NT2/D1 (cell line): ENCODE measurements at regions not wholly inside any gene's neighbourhood (a gene's known extent, or its start where the extent isn't known, plus 50 kb on each side); places are given as distances from the start of the nearest gene placed in this dataset.

ENCODE experiments used
- DNase-seq: peaks from one replicate; pipeline ENCODE4 v3.0.0-alpha.2; 2011; ENCODE audit warnings: low read depth, low spot score
- H3K27me3 ChIP-seq: 2 replicates; pipeline ENCODE4 v1.6.0; 2011; ENCODE audit warnings: mild to moderate bottlenecking; ENCODE audit not compliant: insufficient read length, insufficient read depth
- H3K36me3 ChIP-seq: 2 replicates; pipeline ENCODE4 v1.6.1; 2011; ENCODE audit warnings: mild to moderate bottlenecking, low read length, mixed read lengths; ENCODE audit not compliant: insufficient read depth, insufficient read length
- H3K4me1 ChIP-seq: 2 replicates; pipeline ENCODE4 v1.5.1; 2011; ENCODE audit not compliant: insufficient read depth, insufficient read length
- H3K4me3 ChIP-seq: 2 replicates; pipeline ENCODE4 v1.5.1; 2011; ENCODE audit warnings: low read depth; ENCODE audit not compliant: insufficient read length
- H3K9ac ChIP-seq: 2 replicates; pipeline ENCODE4 v1.6.0; 2011; ENCODE audit warnings: low read depth; ENCODE audit not compliant: insufficient read length
- H3K9me3 ChIP-seq: 2 replicates; pipeline ENCODE4 v1.5.1; 2011; ENCODE audit warnings: mild to moderate bottlenecking, low read length; ENCODE audit not compliant: insufficient read depth
- SUZ12 ChIP-seq: IDR thresholded peaks from 2 replicates; pipeline ENCODE4 v1.6.1; 2011; ENCODE audit not compliant: insufficient read length, insufficient read depth; ENCODE audit errors: extremely low read depth
- YY1 ChIP-seq: IDR thresholded peaks from 2 replicates; pipeline ENCODE4 v1.6.1; 2011; ENCODE audit not compliant: insufficient read length, insufficient read depth
- ZNF274 ChIP-seq: IDR thresholded peaks from 2 replicates; pipeline ENCODE4 v1.6.1; 2011; ENCODE audit warnings: mild to moderate bottlenecking, low read depth, low read length

DNA sequence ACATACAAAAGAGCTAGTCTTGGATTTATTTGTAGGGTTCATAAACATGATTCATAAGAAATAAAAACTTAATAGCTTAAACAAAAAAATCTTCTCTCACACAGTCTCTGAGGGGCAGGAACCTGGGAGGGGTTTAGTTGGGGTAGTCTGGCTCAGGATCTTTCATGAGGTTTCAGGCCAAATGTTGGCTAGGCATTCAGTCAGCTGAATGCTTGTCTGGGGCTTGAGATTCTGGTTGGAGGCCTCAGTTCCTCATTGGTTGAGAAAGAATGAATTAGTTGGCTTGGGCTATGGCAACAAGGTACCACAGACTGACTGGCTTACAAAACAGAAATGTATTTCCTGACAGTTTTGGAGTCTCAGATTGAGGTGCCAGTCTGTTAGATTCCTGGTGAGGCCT, 74.3 kb downstream of the ANKRD7 start:
- Histone ChIP-seq H3K27me3 (no peaks in the 10 kb centered on the region), H3K36me3 (no peaks in the 10 kb centered on the region), H3K9ac (no peak overlapping the region), H3K9me3 (no peaks in the 10 kb centered on the region), H3K4me3 (no peak overlapping the region), H3K4me1 (no peaks in the 10 kb centered on the region)
- TF ChIP-seq SUZ12 (no peak), YY1 (no peak), ZNF274 (no peak)
- DNase-seq = no peak

DNA sequence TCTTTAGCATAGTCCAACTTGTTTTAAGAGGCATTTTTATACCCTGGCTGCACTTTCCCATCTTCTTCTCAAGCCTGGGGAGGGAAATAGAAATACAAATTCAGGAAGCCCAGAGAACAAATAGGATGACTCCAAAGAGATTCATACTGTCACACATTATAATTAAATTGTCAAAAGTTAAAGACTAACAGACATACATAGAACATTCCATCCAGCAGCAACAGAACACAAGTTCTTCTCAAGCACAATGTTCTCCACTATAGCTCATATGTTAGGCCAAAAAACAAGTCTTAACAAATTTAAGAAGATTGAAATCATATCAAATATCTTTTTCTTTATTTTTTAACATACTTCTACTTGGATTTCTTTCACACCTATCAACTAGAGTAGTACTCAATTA, 75.7 kb downstream of the ANKRD7 start:
- H3K36me3 ChIP-seq = no peaks in the 10 kb centered on the region
- no peaks in the 10 kb centered on the region for H3K27me3 ChIP-seq
- H3K9me3 ChIP-seq = no peaks in the 10 kb centered on the region
- TF ChIP-seq ZNF274 (no peak), SUZ12 (no peak), YY1 (no peak)
- no peak for DNase-seq
- H3K4me1 ChIP-seq = no peaks in the 10 kb centered on the region
- H3K9ac ChIP-seq = no peak overlapping the region
- no peak overlapping the region for H3K4me3 ChIP-seq

DNA sequence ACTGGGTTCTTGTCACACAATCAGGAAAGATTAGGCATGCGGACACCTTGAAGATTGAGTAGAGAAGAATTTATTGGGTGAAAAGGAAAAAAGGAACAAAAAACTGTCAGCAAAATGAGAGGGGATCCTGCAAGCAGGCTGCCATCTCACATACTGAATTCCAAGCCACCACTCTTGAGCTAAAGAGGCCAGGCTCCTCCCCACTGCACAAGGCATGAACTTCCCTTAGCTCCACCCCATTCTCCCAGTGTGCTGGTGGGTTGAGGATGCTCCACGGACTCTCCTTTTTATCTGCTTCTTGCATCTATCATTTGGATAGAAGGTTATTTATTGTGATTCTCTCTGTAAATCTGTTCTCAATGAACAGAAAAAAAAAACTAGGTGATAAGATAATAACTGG, 79.6 kb downstream of the ANKRD7 start:
- Histone ChIP-seq H3K4me1 (no peaks in the 10 kb centered on the region), H3K27me3 (no peaks in the 10 kb centered on the region), H3K36me3 (no peaks in the 10 kb centered on the region), H3K9ac (no peak overlapping the region), H3K4me3 (no peak overlapping the region), H3K9me3 (peaks cover 5% of the 10 kb centered on the region; the same call in 1 of the 2 replicates)
- DNase-seq = no peak
- TF ChIP-seq SUZ12 (no peak), ZNF274 (no peak), YY1 (no peak)

DNA sequence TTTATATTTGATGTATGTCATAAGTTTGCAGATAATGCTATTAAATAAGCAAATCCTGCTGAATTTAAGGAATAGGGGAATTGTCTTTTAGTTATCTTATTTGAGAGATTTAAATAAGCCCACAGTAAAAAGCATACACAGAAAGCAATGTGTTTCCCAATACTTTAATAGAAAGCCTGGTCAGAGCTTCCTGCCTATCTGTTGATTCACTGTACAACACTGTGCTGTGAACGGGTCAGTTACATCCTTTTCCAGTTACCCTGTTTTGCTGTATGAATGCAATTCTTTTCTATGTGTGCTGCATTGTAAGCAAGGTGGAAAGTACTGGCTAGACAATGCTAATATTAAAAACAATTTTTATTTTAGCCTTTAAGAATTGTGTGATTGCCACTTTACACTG, 81.2 kb downstream of the ANKRD7 start:
- Histone ChIP-seq H3K27me3 (no peaks in the 10 kb centered on the region), H3K36me3 (no peaks in the 10 kb centered on the region), H3K4me1 (no peaks in the 10 kb centered on the region), H3K9me3 (peaks cover 6% of the 10 kb centered on the region; the same call in 1 of the 2 replicates), H3K4me3 (no peak overlapping the region), H3K9ac (no peak overlapping the region)
- no peak for DNase-seq
- TF ChIP-seq SUZ12 (no peak), YY1 (no peak), ZNF274 (no peak)

DNA sequence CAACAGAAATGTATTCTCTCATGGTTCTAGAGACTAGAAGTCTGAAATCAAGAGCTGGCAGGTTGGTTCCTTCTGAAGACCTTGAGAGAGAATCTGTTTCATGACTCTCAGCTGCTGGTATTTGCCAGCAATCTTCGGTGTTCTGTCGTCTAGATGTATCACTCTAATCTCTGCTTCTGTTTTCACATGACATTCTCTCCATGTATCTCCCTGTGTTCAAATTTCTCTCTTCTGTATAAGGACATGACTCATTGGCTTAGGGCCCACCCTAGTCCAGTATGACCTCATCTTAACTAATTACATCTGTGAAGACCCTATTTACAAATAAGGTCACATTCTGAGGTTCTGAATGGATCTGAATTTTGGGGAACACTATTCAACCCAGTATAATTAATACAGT, 82.3 kb downstream of the ANKRD7 start:
- Histone ChIP-seq H3K9ac (no peak overlapping the region), H3K4me1 (no peaks in the 10 kb centered on the region), H3K4me3 (no peak overlapping the region), H3K27me3 (no peaks in the 10 kb centered on the region), H3K9me3 (peaks cover 6% of the 10 kb centered on the region; the same call in 1 of the 2 replicates), H3K36me3 (no peaks in the 10 kb centered on the region)
- TF ChIP-seq SUZ12 = no peak
- TF ChIP-seq ZNF274 = no peak
- TF ChIP-seq YY1 = no peak
- DNase-seq = no peak

DNA sequence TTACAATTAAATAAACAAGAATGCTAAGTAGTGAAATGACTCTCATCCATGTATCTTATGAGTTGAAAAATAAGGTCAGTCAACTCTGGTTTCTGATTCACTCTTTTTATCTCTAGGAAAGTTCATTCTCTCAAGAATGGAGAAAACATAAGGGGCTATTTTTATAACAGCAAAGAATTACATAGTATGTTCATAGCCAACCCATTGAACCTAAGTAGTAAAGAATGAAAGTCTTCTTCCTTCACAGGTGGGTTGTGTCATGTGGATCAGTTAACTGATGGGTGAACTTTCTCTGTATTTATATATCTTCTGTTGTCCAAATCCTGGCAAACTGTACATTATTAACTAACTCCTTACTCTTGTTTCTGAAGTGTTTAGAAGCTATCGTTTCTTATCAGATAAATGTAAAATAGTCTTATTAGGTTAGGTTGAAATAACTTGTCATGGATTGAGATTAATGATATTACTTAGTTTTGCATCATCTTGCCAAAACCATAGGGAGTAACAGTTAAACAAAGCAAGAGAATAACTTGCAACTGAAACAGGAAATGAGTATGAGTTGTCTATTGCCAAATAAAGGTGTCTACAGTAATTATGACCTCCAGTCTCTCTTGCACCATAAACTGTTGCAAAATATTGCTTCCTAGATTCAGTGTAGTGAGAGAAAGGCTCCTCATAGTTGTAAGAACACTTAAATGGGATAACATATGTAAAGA, 86.8 kb downstream of the ANKRD7 start:
- Histone ChIP-seq H3K36me3 (no peaks in the 10 kb centered on the region), H3K9ac (no peak overlapping the region), H3K4me1 (no peaks in the 10 kb centered on the region), H3K27me3 (no peaks in the 10 kb centered on the region), H3K4me3 (no peak overlapping the region), H3K9me3 (peaks cover 6% of the 10 kb centered on the region; the same call in 1 of the 2 replicates)
- DNase-seq = no peak
- TF ChIP-seq SUZ12 (no peak), ZNF274 (no peak), YY1 (no peak)

DNA sequence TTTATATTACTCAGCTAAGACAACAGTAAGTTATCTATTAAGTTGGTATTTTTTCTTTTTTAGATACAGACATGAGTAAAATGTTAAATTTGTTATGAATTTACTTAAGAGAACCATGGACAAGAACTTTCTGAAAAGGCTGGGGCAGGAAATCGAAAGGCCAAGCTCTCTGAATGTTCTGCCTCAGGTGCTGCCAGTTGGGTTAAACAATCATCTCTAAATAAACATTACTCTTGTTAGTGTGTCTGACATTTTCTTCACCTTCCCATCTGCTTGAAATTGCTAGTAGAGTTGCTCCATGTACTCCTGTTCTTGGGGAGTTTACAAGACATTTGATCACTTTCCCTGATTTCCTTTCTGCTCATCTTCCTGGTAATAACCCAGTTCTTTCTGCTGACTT, 87.5 kb downstream of the ANKRD7 start:
- Histone ChIP-seq H3K4me1 (no peaks in the 10 kb centered on the region), H3K27me3 (no peaks in the 10 kb centered on the region), H3K9me3 (peaks cover 6% of the 10 kb centered on the region; the same call in 1 of the 2 replicates), H3K9ac (no peak overlapping the region), H3K4me3 (no peak overlapping the region), H3K36me3 (no peaks in the 10 kb centered on the region)
- TF ChIP-seq ZNF274 = no peak
- no peak for TF ChIP-seq YY1
- TF ChIP-seq SUZ12 = no peak
- DNase-seq = no peak

DNA sequence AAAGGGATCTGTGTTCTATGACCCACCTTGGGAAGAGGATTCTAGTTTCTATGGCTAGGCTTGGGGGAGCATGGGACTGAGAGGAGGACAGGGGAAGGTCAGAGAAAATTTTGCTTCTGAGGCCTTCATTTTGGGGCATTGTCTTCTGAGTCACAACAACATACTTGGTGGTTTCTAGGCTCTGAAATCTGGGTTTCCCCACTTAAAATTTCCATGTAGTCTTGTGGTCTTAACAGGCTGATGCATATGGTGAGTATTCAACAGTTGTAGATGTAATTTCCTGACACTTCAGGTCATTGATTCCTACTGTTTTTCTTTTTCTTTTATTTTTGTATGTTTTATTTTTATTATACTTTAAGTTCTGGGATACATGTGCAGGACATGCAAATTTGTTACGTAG, 88.5 kb downstream of the ANKRD7 start:
- Histone ChIP-seq H3K9me3 (peaks cover 6% of the 10 kb centered on the region; the same call in 1 of the 2 replicates), H3K9ac (no peak overlapping the region), H3K4me3 (no peak overlapping the region), H3K36me3 (no peaks in the 10 kb centered on the region), H3K27me3 (no peaks in the 10 kb centered on the region), H3K4me1 (no peaks in the 10 kb centered on the region)
- TF ChIP-seq ZNF274 (no peak), SUZ12 (no peak), YY1 (no peak)
- no peak for DNase-seq
